GM21381 (cell line): ENCODE measurements at regions not wholly inside any gene's neighbourhood (a gene's known extent, or its start where the extent isn't known, plus 50 kb on each side); places are given as distances from the start of the nearest gene placed in this dataset.

Source experiments
- ATAC-seq: cut with Tn5 transposase; IDR thresholded peaks from one replicate; pipeline ENCODE4 v1.9.1; 2021; ENCODE audit warnings: mild to moderate bottlenecking, moderate library complexity; ENCODE audit not compliant: unreplicated experiment

- ATAC-seq, result no peak
Measured at GRCh38 chr3:178476886-178477285, 59.4 kb upstream of the KCNMB2 start.

- no peak for ATAC-seq
Measured at GRCh38 chr3:178479446-178479845, 56.8 kb upstream of the KCNMB2 start.

GRCh38 chr3:178479860-178480259 is 56.4 kb upstream of the KCNMB2 start:
- ATAC-seq, result no peak

GRCh38 chr3:178480274-178480673 is 56.0 kb upstream of the KCNMB2 start:
- ATAC-seq, result peak; percentile 30

GRCh38 chr3:178480795-178481194 is 55.4 kb upstream of the KCNMB2 start:
- peak; percentile 92 for ATAC-seq

- no peak for ATAC-seq
Measured at GRCh38 chr3:178482981-178483380, 53.3 kb upstream of the KCNMB2 start.

- ATAC-seq, result no peak
Measured at GRCh38 chr3:178483704-178484103, 52.5 kb upstream of the KCNMB2 start.

- ATAC-seq, result no peak
Measured at GRCh38 chr3:178485756-178486155, 50.5 kb upstream of the KCNMB2 start.
